Right lobe of liver (tissue), 6 donors: ENCODE measurements at regions not wholly inside any gene's neighbourhood (a gene's known extent, or its start where the extent isn't known, plus 50 kb on each side); places are given as distances from the start of the nearest gene placed in this dataset.

Experiments used
- ATAC-seq, 4 donors: fragments of 200-7000 bp; cut with Tn5 transposase; one replicate each; pipeline ENCODE4 v1.9.1; 2020; ENCODE audit warnings: mild to moderate bottlenecking in 4 of 4, moderate library complexity in 4 of 4
- DNase-seq, 3 donors: peaks; one replicate each; pipeline ENCODE4 v3.0.0-alpha.2; 2020
- H3K27ac ChIP-seq, 3 donors: fragments of 200-600 bp; one replicate each; pipeline ENCODE4 v1.8.0; 2022
- H3K27me3 ChIP-seq, 2 donors: fragments of 200-600 bp; one replicate each; pipeline ENCODE4 v1.8.0; 2022
- H3K36me3 ChIP-seq, 4 donors: fragments of 200-600 bp; sonication (generic) in 1 of 4; one replicate each; pipeline versions ENCODE4 v1.5.1 to v1.8.0; 2017 to 2022; ENCODE audit warnings: control low read depth in 1 of 4
- H3K4me1 ChIP-seq, 4 donors: fragments of 200-600 bp; sonication (generic) in 1 of 4; one replicate each; pipeline versions ENCODE4 v1.5.1 to v1.8.0; 2017 to 2022; ENCODE audit warnings: control low read depth in 1 of 4
- H3K4me3 ChIP-seq, 3 donors: fragments of 200-600 bp; one replicate each; pipeline ENCODE4 v1.8.0; 2022
- H3K9me3 ChIP-seq, 4 donors: fragments of 200-600 bp; sonication (generic) in 1 of 4; one replicate each; pipeline versions ENCODE4 v1.5.1 to v1.8.0; 2017 to 2022; ENCODE audit warnings: control low read depth in 1 of 4
- POLR2A ChIP-seq: fragments of 450-650 bp; IDR thresholded peaks from one replicate; pipeline ENCODE4 v1.6.1; 2017; ENCODE audit warnings: antibody characterized with exemption, mild to moderate bottlenecking
- WGBS: methylation state at CpG from one replicate; pipeline ENCODE4 v1.1.6; 2018; ENCODE audit warnings: low coverage, low lambda C conversion rate; ENCODE audit not compliant: insufficient coverage; ENCODE audit errors: missing lambda C conversion rate; 5-methylcytosine and 5-hydroxymethylcytosine counted together
- intact Hi-C, 2 donors: fragments of 100-400 bp; cut with DNase I; formaldehyde crosslinking; loops; one replicate each; pipeline versions ENCODE4 v1.11.2 to v1.14.1; 2022
- TF ChIP-seq, protein P1 (sequence below), 4 donors: fragments of 200-600 bp in 3 of 4; fragments of 450-650 bp in 1 of 4; IDR thresholded peaks; one replicate each; pipeline versions ENCODE4 v1.5.1 to v1.8.0; 2016 to 2022; ENCODE audit warnings: antibody characterized with exemption in 4 of 4, mild to moderate bottlenecking in 2 of 4
- donor health status: DM: no; HTN: yes; CAD: no.
- donor health status: DM: no; HTN: no; CAD: no.
- donor health status: DM: no; HTN: no; CAD: no.
- donor health status: DM: no; HTN: yes; CAD: no.
- donor health status: DM: no; HTN: yes; CAD: no.

GRCh38 chr17:33864758-33865229, 390.3 kb upstream of the CCL2 start:
- DNase-seq, result no peak
- ATAC-seq, result no peak
- Histone ChIP-seq H3K4me3 (no peak overlapping the region), H3K27ac (no peak overlapping the region), H3K4me1 (no peaks in the 10 kb centered on the region), H3K9me3 (no peaks in the 10 kb centered on the region), H3K36me3 (no peaks in the 10 kb centered on the region), H3K27me3 (no peaks in the 10 kb centered on the region)
- intact Hi-C loops, result no loop called here
- TF ChIP-seq, protein P1, sequence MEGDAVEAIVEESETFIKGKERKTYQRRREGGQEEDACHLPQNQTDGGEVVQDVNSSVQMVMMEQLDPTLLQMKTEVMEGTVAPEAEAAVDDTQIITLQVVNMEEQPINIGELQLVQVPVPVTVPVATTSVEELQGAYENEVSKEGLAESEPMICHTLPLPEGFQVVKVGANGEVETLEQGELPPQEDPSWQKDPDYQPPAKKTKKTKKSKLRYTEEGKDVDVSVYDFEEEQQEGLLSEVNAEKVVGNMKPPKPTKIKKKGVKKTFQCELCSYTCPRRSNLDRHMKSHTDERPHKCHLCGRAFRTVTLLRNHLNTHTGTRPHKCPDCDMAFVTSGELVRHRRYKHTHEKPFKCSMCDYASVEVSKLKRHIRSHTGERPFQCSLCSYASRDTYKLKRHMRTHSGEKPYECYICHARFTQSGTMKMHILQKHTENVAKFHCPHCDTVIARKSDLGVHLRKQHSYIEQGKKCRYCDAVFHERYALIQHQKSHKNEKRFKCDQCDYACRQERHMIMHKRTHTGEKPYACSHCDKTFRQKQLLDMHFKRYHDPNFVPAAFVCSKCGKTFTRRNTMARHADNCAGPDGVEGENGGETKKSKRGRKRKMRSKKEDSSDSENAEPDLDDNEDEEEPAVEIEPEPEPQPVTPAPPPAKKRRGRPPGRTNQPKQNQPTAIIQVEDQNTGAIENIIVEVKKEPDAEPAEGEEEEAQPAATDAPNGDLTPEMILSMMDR (IDR thresholded peaks at IDR 0.05), result no peak
- no peak for TF ChIP-seq POLR2A
- 54% methylated on average over 3 of the region's 3 CpGs for WGBS

- intact Hi-C loops, result no loop called here
- no peak for DNase-seq
- no peak overlapping the region for H3K27ac ChIP-seq
- no peaks in the 10 kb centered on the region for H3K4me1 ChIP-seq
- WGBS, result 74% methylated on average over 3 of the region's 3 CpGs
- no peaks in the 10 kb centered on the region for H3K27me3 ChIP-seq
- TF ChIP-seq, protein P1 (IDR thresholded peaks at IDR 0.05), result no peak
- TF ChIP-seq POLR2A, result no peak
- H3K36me3 ChIP-seq, result no peaks in the 10 kb centered on the region
- no peaks in the 10 kb centered on the region for H3K9me3 ChIP-seq
- no peak overlapping the region for H3K4me3 ChIP-seq
- ATAC-seq, result no peak
Observed at GRCh38 chr17:33868899-33869298, 386.2 kb upstream of the CCL2 start.

DNA sequence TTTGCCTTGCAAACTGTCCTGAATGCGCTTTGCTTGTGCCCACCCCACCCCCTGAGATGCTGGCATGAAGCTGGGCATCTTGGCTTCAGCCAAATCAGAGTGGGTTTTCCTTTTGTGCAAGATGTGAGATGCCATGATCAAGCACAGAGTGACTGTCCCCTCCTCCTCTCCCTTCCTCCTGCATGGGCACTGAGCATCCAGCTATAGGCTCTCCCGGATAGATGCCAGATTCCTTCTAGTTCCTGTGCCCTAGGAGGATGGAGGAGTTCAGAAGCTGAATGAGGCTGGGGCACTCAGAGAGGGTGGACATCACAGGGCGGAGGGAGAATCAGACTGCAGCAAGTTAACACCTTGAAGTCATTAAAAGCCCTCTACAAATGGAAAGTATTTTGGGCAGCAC, 384.1 kb upstream of the CCL2 start:
- TF ChIP-seq POLR2A, result no peak
- TF ChIP-seq, protein P1 (IDR thresholded peaks at IDR 0.05), result no peak
- WGBS, result 49% methylated on average over 2 of the region's 3 CpGs
- ATAC-seq (no peak), DNase-seq (no peak)
- Histone ChIP-seq H3K36me3 (no peaks in the 10 kb centered on the region), H3K4me3 (no peak overlapping the region), H3K27ac (no peak overlapping the region), H3K4me1 (no peaks in the 10 kb centered on the region), H3K9me3 (no peaks in the 10 kb centered on the region), H3K27me3 (no peaks in the 10 kb centered on the region)
- intact Hi-C loops, result no loop called here

DNA sequence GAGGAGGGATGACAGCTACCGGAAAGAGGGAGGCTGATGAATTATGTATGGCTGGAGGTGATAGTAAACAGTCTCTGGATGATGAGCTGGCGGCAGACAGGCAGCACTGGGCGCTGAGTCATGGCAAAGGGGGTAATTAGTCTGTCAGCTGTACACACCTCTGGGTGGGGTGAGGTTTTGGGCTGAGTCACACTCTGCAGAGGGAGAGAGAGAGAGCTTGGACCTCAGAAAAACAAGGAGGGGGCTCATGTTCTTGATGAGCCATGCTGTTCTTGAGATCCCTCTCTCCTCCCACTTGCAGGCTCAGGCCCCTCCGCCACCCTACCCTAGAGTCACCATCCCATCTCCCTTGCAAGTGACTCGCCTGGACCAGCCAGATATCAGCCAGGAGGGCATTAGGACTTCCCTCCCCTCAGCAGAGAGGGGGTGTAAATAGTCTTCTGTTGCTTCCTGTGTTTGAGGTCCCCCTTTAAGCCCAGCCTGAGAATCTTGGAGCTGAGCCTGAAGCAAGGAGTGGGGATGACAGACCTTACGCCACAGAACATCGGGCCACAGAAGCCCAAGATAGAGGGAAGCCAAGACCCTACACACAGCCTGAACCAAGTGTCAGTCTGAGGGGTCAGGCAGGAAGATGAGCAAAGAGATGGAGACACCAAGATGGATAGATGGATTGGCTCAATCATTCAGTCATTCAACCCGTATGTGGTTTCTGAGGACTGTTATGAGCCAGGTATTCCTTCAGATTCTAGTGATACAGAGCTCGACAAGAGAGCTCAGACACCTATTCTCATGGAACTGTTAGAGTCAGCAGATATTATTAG, 383.2 kb upstream of the CCL2 start:
- Histone ChIP-seq H3K4me1 (no peaks in the 10 kb centered on the region), H3K9me3 (no peaks in the 10 kb centered on the region), H3K4me3 (no peak overlapping the region), H3K27me3 (no peaks in the 10 kb centered on the region), H3K36me3 (no peaks in the 10 kb centered on the region), H3K27ac (no peak overlapping the region)
- DNase-seq, result peak in 1 of 3 donors; percentile 22
- 48% methylated on average over 9 of the region's 9 CpGs for WGBS
- TF ChIP-seq POLR2A, result no peak
- TF ChIP-seq, protein P1 (IDR thresholded peaks at IDR 0.05), result no peak
- no peak for ATAC-seq
- intact Hi-C loops, result no loop called here
